GM12878 (cell line): ENCODE measurements at regions not wholly inside any gene's neighbourhood (a gene's known extent, or its start where the extent isn't known, plus 50 kb on each side); places are given as distances from the start of the nearest gene placed in this dataset.

Experiments
- ATAC-seq: fragments of 200-7000 bp; cut with Tn5 transposase; 3 replicates; pipeline ENCODE4 v1.9.1; 2020; ENCODE audit warnings: mild to moderate bottlenecking, moderate library complexity
- BruUV-seq: library from RNA; stranded (reverse); fragments of 400-500 nt; replicated peaks from 2 replicates; lab custom pipeline; 2021; lab: Mats Ljungman, UMichigan
- CTCF ChIA-PET: fragments of 300-600 bp; sonication (Branson Sonifier 250); formaldehyde crosslinking; extraction: SDS; loops from one replicate; lab custom pipeline; 2021; ENCODE audit warnings: inconsistent platforms; lab: Yijun Ruan, JAX
- POLR2A ChIA-PET: fragments of 350-600 bp; formaldehyde crosslinking; extraction: SDS; loops from one replicate; lab custom pipeline; 2021; ENCODE audit warnings: inconsistent platforms; lab: Charles Lee
- RAD21 ChIA-PET: fragments of 300-600 bp; sonication (Branson Sonifier 250); formaldehyde crosslinking; loops from one replicate; lab custom pipeline; 2023; ENCODE audit warnings: antibody characterized with exemption; ENCODE audit not compliant: unreplicated experiment; lab: Charles Lee
- SMC1A ChIA-PET: fragments of 300-600 bp; sonication (Branson Sonifier 250); formaldehyde crosslinking; loops from one replicate; lab custom pipeline; 2023; ENCODE audit not compliant: unreplicated experiment, uncharacterized antibody; lab: Charles Lee
- DNase-seq: peaks from one replicate; pipeline ENCODE4 v3.0.0-alpha.2; 2011; ENCODE audit warnings: low read depth, low spot score
- FAIRE-seq: peaks from 3 replicates; lab custom pipeline; 2011; peaks lifted over from hg19 to GRCh38; lab: Jason Lieb, UNC
- H2AFZ ChIP-seq: 2 replicates; pipeline ENCODE4 v1.6.0; 2011; ENCODE audit warnings: low read depth, low read length, control low read depth; ENCODE audit not compliant: control insufficient read depth
- H3K27ac ChIP-seq: 2 replicates; pipeline ENCODE4 v1.5.1; 2011; ENCODE audit warnings: control low read depth; ENCODE audit not compliant: control insufficient read depth, insufficient read depth
- H3K27me3 ChIP-seq, 2 experiments: replicated peaks in 1 of 2; 2 replicates each; pipeline versions ENCODE4 v1.6.0 to v1.6.1; 2011; ENCODE audit warnings: low read length in 1 of 2; ENCODE audit not compliant: control insufficient read depth in 2 of 2, insufficient read depth in 2 of 2
- H3K36me3 ChIP-seq, 2 experiments: 2 replicates each; pipeline ENCODE4 v1.5.1; 2011; ENCODE audit warnings: low read length in 1 of 2; ENCODE audit not compliant: control insufficient read depth in 2 of 2, insufficient read depth in 2 of 2
- H3K4me1 ChIP-seq: 2 replicates; pipeline ENCODE4 v1.6.1; 2011; ENCODE audit warnings: mild to moderate bottlenecking, low read length, moderate library complexity, mixed read lengths; ENCODE audit not compliant: control insufficient read depth, insufficient read depth
- H3K4me2 ChIP-seq: 2 replicates; pipeline ENCODE4 v1.6.0; 2011; ENCODE audit warnings: control low read depth; ENCODE audit not compliant: control insufficient read depth, insufficient read depth
- H3K4me3 ChIP-seq: fragments of 200-600 bp; sonication (generic); 2 replicates; pipeline ENCODE4 v1.5.1; 2016
- H3K79me2 ChIP-seq: 2 replicates; pipeline ENCODE4 v1.6.0; 2011; ENCODE audit warnings: low read length; ENCODE audit not compliant: control insufficient read depth, insufficient read depth
- H3K9ac ChIP-seq: 2 replicates; pipeline ENCODE4 v1.8.0; 2011; ENCODE audit warnings: low read length, control low read depth, mixed read lengths; ENCODE audit not compliant: control insufficient read depth, insufficient read depth
- H3K9me3 ChIP-seq: replicated peaks from 3 replicates; pipeline ENCODE4 v1.5.1; 2011; ENCODE audit warnings: mild to moderate bottlenecking, low read length; ENCODE audit not compliant: control insufficient read depth, insufficient read depth
- H4K20me1 ChIP-seq: 2 replicates; pipeline ENCODE4 v1.6.0; 2011; ENCODE audit not compliant: control insufficient read depth, insufficient read depth
- ASH2L ChIP-seq: fragments of 300-600, 200-600 bp; sonication (generic); IDR thresholded peaks from 2 replicates; pipeline ENCODE4 v1.6.1; 2017; ENCODE audit warnings: low read depth, mild to moderate bottlenecking, borderline replicate concordance
- ATF3 ChIP-seq: IDR thresholded peaks from 2 replicates; pipeline ENCODE4 v1.6.1; 2011; ENCODE audit warnings: low read depth, mild to moderate bottlenecking, low read length, moderate library complexity, borderline replicate concordance; ENCODE audit errors: extremely low read depth
- CHD1 ChIP-seq: IDR thresholded peaks from 2 replicates; pipeline ENCODE4 v1.6.1; 2012; ENCODE audit warnings: low read depth, low read length, improper control_type of control experiment
- LARP7 ChIP-seq: fragments of 450-650 bp; IDR thresholded peaks from 2 replicates; pipeline ENCODE4 v1.6.1; 2017; ENCODE audit warnings: mild to moderate bottlenecking
- NFXL1 ChIP-seq: fragments of 450-650 bp; IDR thresholded peaks from 2 replicates; pipeline ENCODE4 v1.6.1; 2017; ENCODE audit warnings: antibody characterized with exemption, mild to moderate bottlenecking, borderline replicate concordance
- NFYA ChIP-seq: IDR thresholded peaks from 2 replicates; pipeline ENCODE4 v1.6.1; 2011; ENCODE audit warnings: low read depth, mild to moderate bottlenecking, low read length, improper control_type of control experiment, borderline replicate concordance
- PRDM15 ChIP-seq: fragments of 450-650 bp; formaldehyde crosslinking; IDR thresholded peaks from 2 replicates; pipeline ENCODE4 v1.4.0; 2020; ENCODE audit warnings: mild to moderate bottlenecking, moderate library complexity
- RCOR1 ChIP-seq: conservative IDR thresholded peaks from 2 replicates; pipeline ENCODE4 v1.6.1; 2012; ENCODE audit warnings: low read depth, low read length, improper control_type of control experiment
- SP1 ChIP-seq: IDR thresholded peaks from one replicate; pipeline ENCODE4 v1.6.1; 2011; ENCODE audit warnings: low read depth, low read length
- USF2 ChIP-seq: IDR thresholded peaks from 2 replicates; pipeline ENCODE4 v1.6.1; 2011; ENCODE audit warnings: low read depth, low read length, improper control_type of control experiment, borderline replicate concordance
- ZBTB40 ChIP-seq: fragments of 450-650 bp; IDR thresholded peaks from 2 replicates; pipeline ENCODE4 v1.6.1; 2016; ENCODE audit warnings: mild to moderate bottlenecking, moderate library complexity, borderline replicate concordance
- WGBS: methylation state at CpG from one replicate; pipeline ENCODE4 v1.1.6; 2016; ENCODE audit warnings: low lambda C conversion rate; ENCODE audit not compliant: insufficient replicate concordance, insufficient coverage; ENCODE audit errors: missing lambda C conversion rate; 5-methylcytosine and 5-hydroxymethylcytosine counted together
- in situ Hi-C: fragments of 300-500 bp; cut with MboI; formaldehyde crosslinking; loops from 9 replicates; pipeline ENCODE4 v1.14.3; 2018; ENCODE audit warnings: mixed read lengths
- intact Hi-C: fragments of 100-400 bp; cut with micrococcal nuclease; formaldehyde crosslinking; loops from one replicate; pipeline ENCODE4 v1.14.2; 2022; ENCODE audit not compliant: unreplicated experiment
- TF ChIP-seq, protein P1 (sequence below): fragments of 450-650 bp; IDR thresholded peaks from 2 replicates; pipeline ENCODE4 v1.6.1; 2017; ENCODE audit warnings: mild to moderate bottlenecking

- Histone ChIP-seq H4K20me1 (no peaks in the 10 kb centered on the region), H3K27ac (no peak overlapping the region), H3K9me3 (no peaks in the 10 kb centered on the region; the same call in 2 of the 3 replicates), H3K4me3 (no peak overlapping the region), H3K36me3 (no peaks in the 10 kb centered on the region), H3K27me3 (no peaks in the 10 kb centered on the region), H3K9ac (no peak overlapping the region), H3K79me2 (no peaks in the 10 kb centered on the region), H2AFZ (no peak overlapping the region), H3K4me2 (no peak overlapping the region), H3K4me1 (no peaks in the 10 kb centered on the region)
- no peak for FAIRE-seq
- BruUV-seq: no TSS peak
- SMC1A ChIA-PET: no interaction called here
- 19% methylated on average over 4 of the region's 4 CpGs for WGBS
- intact Hi-C loops (no loop called here), in situ Hi-C loops (no loop called here)
- CTCF ChIA-PET: no interaction called here
- no peak for DNase-seq
- RAD21 ChIA-PET: no interaction called here
- POLR2A ChIA-PET: no interaction called here
- no peak for ATAC-seq
- no peak for TF ChIP-seq CHD1
- no peak for TF ChIP-seq LARP7
- no peak for TF ChIP-seq USF2
- TF ChIP-seq, protein P1, sequence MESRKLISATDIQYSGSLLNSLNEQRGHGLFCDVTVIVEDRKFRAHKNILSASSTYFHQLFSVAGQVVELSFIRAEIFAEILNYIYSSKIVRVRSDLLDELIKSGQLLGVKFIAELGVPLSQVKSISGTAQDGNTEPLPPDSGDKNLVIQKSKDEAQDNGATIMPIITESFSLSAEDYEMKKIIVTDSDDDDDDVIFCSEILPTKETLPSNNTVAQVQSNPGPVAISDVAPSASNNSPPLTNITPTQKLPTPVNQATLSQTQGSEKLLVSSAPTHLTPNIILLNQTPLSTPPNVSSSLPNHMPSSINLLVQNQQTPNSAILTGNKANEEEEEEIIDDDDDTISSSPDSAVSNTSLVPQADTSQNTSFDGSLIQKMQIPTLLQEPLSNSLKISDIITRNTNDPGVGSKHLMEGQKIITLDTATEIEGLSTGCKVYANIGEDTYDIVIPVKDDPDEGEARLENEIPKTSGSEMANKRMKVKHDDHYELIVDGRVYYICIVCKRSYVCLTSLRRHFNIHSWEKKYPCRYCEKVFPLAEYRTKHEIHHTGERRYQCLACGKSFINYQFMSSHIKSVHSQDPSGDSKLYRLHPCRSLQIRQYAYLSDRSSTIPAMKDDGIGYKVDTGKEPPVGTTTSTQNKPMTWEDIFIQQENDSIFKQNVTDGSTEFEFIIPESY: no peak
- TF ChIP-seq RCOR1: no peak
- no peak for TF ChIP-seq NFXL1
- TF ChIP-seq ZBTB40: no peak
- no peak for TF ChIP-seq SP1
- TF ChIP-seq NFYA: no peak
- TF ChIP-seq ASH2L: no peak
- TF ChIP-seq PRDM15: no peak
- TF ChIP-seq ATF3: no peak
Measured at GRCh38 chr1:240000634-240001033, 91.0 kb upstream of the FMN2 start.
